Tibial nerve (tissue), 4 donors: ENCODE measurements at regions not wholly inside any gene's neighbourhood (a gene's known extent, or its start where the extent isn't known, plus 50 kb on each side); places are given as distances from the start of the nearest gene placed in this dataset.

ENCODE experiments used
- EP300 ChIP-seq, 2 donors: sonication (generic); formaldehyde crosslinking; IDR thresholded peaks; one replicate each; pipeline ENCODE4 v1.6.1; 2017; ENCODE audit warnings: antibody characterized with exemption in 2 of 2, mild to moderate bottlenecking in 1 of 2
- POLR2A ChIP-seq, 2 donors: fragments of 450-650 bp; IDR thresholded peaks; one replicate each; pipeline ENCODE4 v1.6.1; 2017; ENCODE audit warnings: antibody characterized with exemption in 2 of 2, mild to moderate bottlenecking in 2 of 2, moderate library complexity in 2 of 2
- TF ChIP-seq, protein P1 (sequence below), 5 experiments: fragments of 200-600 bp in 3 of 5; fragments of 450-650 bp in 2 of 5; sonication (generic) in 3 of 5; IDR thresholded peaks; one replicate each; pipeline ENCODE4 v1.5.1; 2016 to 2019; ENCODE audit warnings: antibody characterized with exemption in 5 of 5, mild to moderate bottlenecking in 3 of 5, moderate library complexity in 2 of 5

GRCh38 chr17:69943058-69943457 lies 132.0 kb upstream of the KCNJ16 start:
- TF ChIP-seq, protein P1, sequence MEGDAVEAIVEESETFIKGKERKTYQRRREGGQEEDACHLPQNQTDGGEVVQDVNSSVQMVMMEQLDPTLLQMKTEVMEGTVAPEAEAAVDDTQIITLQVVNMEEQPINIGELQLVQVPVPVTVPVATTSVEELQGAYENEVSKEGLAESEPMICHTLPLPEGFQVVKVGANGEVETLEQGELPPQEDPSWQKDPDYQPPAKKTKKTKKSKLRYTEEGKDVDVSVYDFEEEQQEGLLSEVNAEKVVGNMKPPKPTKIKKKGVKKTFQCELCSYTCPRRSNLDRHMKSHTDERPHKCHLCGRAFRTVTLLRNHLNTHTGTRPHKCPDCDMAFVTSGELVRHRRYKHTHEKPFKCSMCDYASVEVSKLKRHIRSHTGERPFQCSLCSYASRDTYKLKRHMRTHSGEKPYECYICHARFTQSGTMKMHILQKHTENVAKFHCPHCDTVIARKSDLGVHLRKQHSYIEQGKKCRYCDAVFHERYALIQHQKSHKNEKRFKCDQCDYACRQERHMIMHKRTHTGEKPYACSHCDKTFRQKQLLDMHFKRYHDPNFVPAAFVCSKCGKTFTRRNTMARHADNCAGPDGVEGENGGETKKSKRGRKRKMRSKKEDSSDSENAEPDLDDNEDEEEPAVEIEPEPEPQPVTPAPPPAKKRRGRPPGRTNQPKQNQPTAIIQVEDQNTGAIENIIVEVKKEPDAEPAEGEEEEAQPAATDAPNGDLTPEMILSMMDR (IDR thresholded peaks at IDR 0.05): no peak
- TF ChIP-seq EP300 (IDR thresholded peaks at IDR 0.05) (no peak), POLR2A (IDR thresholded peaks at IDR 0.05) (no peak)
